Upper lobe of right lung (tissue), 1 donor: ENCODE measurements at regions not wholly inside any gene's neighbourhood (a gene's known extent, or its start where the extent isn't known, plus 50 kb on each side); places are given as distances from the start of the nearest gene placed in this dataset.

Source experiments
- ATAC-seq: fragments of 200-7000 bp; cut with Tn5 transposase; one replicate; pipeline ENCODE4 v1.9.1; 2020; ENCODE audit warnings: mild to moderate bottlenecking, moderate library complexity
- DNase-seq: peaks from one replicate; pipeline ENCODE4 v3.0.0-alpha.2; 2020
- H3K27ac ChIP-seq: fragments of 200-600 bp; one replicate; pipeline ENCODE4 v1.8.0; 2022
- H3K27me3 ChIP-seq: fragments of 200-600 bp; one replicate; pipeline ENCODE4 v1.8.0; 2022; ENCODE audit warnings: mild to moderate bottlenecking
- H3K36me3 ChIP-seq: fragments of 200-600 bp; one replicate; pipeline ENCODE4 v1.8.0; 2022
- H3K4me1 ChIP-seq: fragments of 200-600 bp; one replicate; pipeline ENCODE4 v1.8.0; 2022
- H3K4me3 ChIP-seq: fragments of 200-600 bp; one replicate; pipeline ENCODE4 v1.8.0; 2022; ENCODE audit warnings: mild to moderate bottlenecking
- H3K9me3 ChIP-seq: fragments of 200-600 bp; one replicate; pipeline ENCODE4 v1.8.0; 2022
- CTCF ChIP-seq: fragments of 200-600 bp; IDR thresholded peaks from one replicate; pipeline ENCODE4 v1.8.0; 2022; ENCODE audit warnings: antibody characterized with exemption
- intact Hi-C: fragments of 100-400 bp; cut with DNase I; formaldehyde crosslinking; loops from one replicate; pipeline ENCODE4 v1.11.0; 2022
- donor health status: DM: no; HTN: yes; CAD: no; lungs with severe emphysema.

GRCh38 chr2:235200216-235200615 lies 248.4 kb downstream of the SH3BP4 start:
- no peaks in the 10 kb centered on the region for H3K27me3 ChIP-seq

GRCh38 chr2:235201756-235202155 lies 249.9 kb downstream of the SH3BP4 start:
- Histone ChIP-seq H3K27me3 (no peaks in the 10 kb centered on the region), H3K27ac (no peak overlapping the region), H3K36me3 (no peaks in the 10 kb centered on the region), H3K9me3 (no peaks in the 10 kb centered on the region), H3K4me1 (no peaks in the 10 kb centered on the region), H3K4me3 (no peak overlapping the region)
- intact Hi-C loops = no loop called here
- no peak for TF ChIP-seq CTCF
- DNase-seq (no peak), ATAC-seq (no peak)

More at GRCh38 chr2:235200216-235200615, 248.4 kb downstream of the SH3BP4 start:
- no peak for ATAC-seq
- Histone ChIP-seq H3K9me3 (no peaks in the 10 kb centered on the region), H3K4me1 (no peaks in the 10 kb centered on the region), H3K4me3 (no peak overlapping the region), H3K36me3 (no peaks in the 10 kb centered on the region), H3K27ac (no peak overlapping the region)
- DNase-seq = no peak
- TF ChIP-seq CTCF = no peak
- intact Hi-C loops = no loop called here

- intact Hi-C loops = no loop called here
- Histone ChIP-seq H3K27me3 (no peaks in the 10 kb centered on the region), H3K4me1 (no peaks in the 10 kb centered on the region), H3K27ac (no peak overlapping the region), H3K9me3 (no peaks in the 10 kb centered on the region), H3K4me3 (no peak overlapping the region), H3K36me3 (no peaks in the 10 kb centered on the region)
- TF ChIP-seq CTCF = no peak
- ATAC-seq (no peak), DNase-seq (no peak)
Measured at GRCh38 chr2:235204948-235205347, 253.1 kb downstream of the SH3BP4 start.

- intact Hi-C loops = no loop called here
- H3K9me3 ChIP-seq = no peaks in the 10 kb centered on the region
- H3K4me1 ChIP-seq = no peaks in the 10 kb centered on the region
- DNase-seq (no peak), ATAC-seq (no peak)
- TF ChIP-seq CTCF = no peak
- H3K4me3 ChIP-seq = no peak overlapping the region
- no peaks in the 10 kb centered on the region for H3K27me3 ChIP-seq
- H3K27ac ChIP-seq = no peak overlapping the region
- no peaks in the 10 kb centered on the region for H3K36me3 ChIP-seq
Measured at GRCh38 chr2:235206399-235206798, 254.6 kb downstream of the SH3BP4 start.

GRCh38 chr2:235206980-235207579 lies 255.3 kb downstream of the SH3BP4 start:
- TF ChIP-seq CTCF = no peak
- no peaks in the 10 kb centered on the region for H3K36me3 ChIP-seq
- H3K9me3 ChIP-seq = no peaks in the 10 kb centered on the region
- DNase-seq (no peak), ATAC-seq (no peak)
- no peaks in the 10 kb centered on the region for H3K27me3 ChIP-seq
- intact Hi-C loops = no loop called here
- H3K4me3 ChIP-seq = no peak overlapping the region
- no peak overlapping the region for H3K27ac ChIP-seq
- no peaks in the 10 kb centered on the region for H3K4me1 ChIP-seq

GRCh38 chr2:235211056-235211455 lies 259.2 kb downstream of the SH3BP4 start:
- no peak for ATAC-seq
- intact Hi-C loops = no loop called here
- Histone ChIP-seq H3K36me3 (no peaks in the 10 kb centered on the region), H3K4me1 (no peaks in the 10 kb centered on the region), H3K4me3 (no peak overlapping the region), H3K27me3 (no peaks in the 10 kb centered on the region), H3K27ac (no peak overlapping the region), H3K9me3 (no peaks in the 10 kb centered on the region)
- no peak for DNase-seq
- TF ChIP-seq CTCF = no peak
